ENCODE measurements at regions not wholly inside any gene's neighbourhood (a gene's known extent, or its start where the extent isn't known, plus 50 kb on each side); places are given as distances from the start of the nearest gene placed in this dataset.

DNA sequence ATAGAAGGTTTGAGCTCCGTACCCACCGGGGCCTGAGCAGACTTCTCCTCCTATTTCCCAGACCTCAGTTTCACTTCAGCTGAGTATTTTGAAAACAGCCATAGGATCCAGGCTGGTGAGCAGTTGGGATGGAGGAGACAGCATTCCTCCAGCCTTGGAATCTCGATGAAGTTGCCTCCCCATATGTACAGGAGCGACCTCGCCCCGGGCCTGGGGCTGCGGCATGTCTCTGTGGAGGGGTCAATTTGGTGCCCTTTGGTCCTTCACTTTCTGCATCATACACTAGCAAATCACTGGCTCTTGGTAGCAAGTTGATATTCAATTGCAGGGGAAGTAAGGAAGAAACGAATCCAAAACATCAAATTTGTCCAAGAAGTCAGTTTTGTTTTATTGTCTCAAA, 402.0 kb upstream of the IRX4 start:
- Histone ChIP-seq H3K18ac (ENCODE audit: extremely low read depth, low read length) (no peak overlapping the region), H3K4ac (replicated peaks; ENCODE audit: insufficient read length, low read depth, low read length) (no peak overlapping the region), H3K9ac (replicated peaks in 1 of 4; ENCODE audit: extremely low read depth in 1 of 4, low read depth in 3 of 4, low read length in 3 of 4) (no peak overlapping the region), H2AK5ac (ENCODE audit: low read depth, low read length) (no peak overlapping the region), H3K23me2 (ENCODE audit: low read depth, low read length) (peaks cover 14% of the 10 kb centered on the region), H2BK12ac (ENCODE audit: low read depth, low read length) (no peak overlapping the region), H2BK20ac (ENCODE audit: low read length) (no peak overlapping the region), H3K36me3 (ENCODE audit: control insufficient read depth in 2 of 4, insufficient read depth in 4 of 4, low read length in 3 of 4) (no peaks in the 10 kb centered on the region), H4K8ac (ENCODE audit: extremely low read depth, insufficient read depth, low read length) (no peak overlapping the region), H4K91ac (replicated peaks; ENCODE audit: insufficient read length, low read length) (no peak overlapping the region), H3K27me3 (replicated peaks in 1 of 4; ENCODE audit: control insufficient read depth in 3 of 4, extremely low read depth in 1 of 4, insufficient read depth in 3 of 4, low read length in 3 of 4) (no peaks in the 10 kb centered on the region), H3K4me2 (ENCODE audit: insufficient read depth in 1 of 2, low read depth in 2 of 2, low read length in 2 of 2) (no peak overlapping the region), H2BK120ac (replicated peaks; ENCODE audit: low read depth, low read length) (no peak overlapping the region), H3K23ac (ENCODE audit: insufficient read length) (no peak overlapping the region), H4K20me1 (replicated peaks in 1 of 2; ENCODE audit: control insufficient read depth in 1 of 2, insufficient read depth in 2 of 2, low read length in 2 of 2) (no peaks in the 10 kb centered on the region), H2BK15ac (ENCODE audit: low read length) (no peak overlapping the region), H2AFZ (ENCODE audit: low read length) (no peak overlapping the region), H3K56ac (replicated peaks; ENCODE audit: insufficient read length, low read depth, low read length) (no peak overlapping the region), H3K9me3 (ENCODE audit: insufficient read depth in 2 of 2, low read depth in 1 of 2, low read length in 1 of 2) (no peaks in the 10 kb centered on the region), H3K79me2 (ENCODE audit: control insufficient read depth in 1 of 2, insufficient read depth in 2 of 2, low read length in 2 of 2) (no peaks in the 10 kb centered on the region), H4K5ac (ENCODE audit: insufficient read length, low read depth, low read length) (no peak overlapping the region), H3K4me3 (ENCODE audit: extremely low read depth in 1 of 4, insufficient read depth in 2 of 4, low read depth in 3 of 4, low read length in 4 of 4) (no peak overlapping the region), H2BK5ac (ENCODE audit: low read depth, low read length) (no peak overlapping the region), H3K27ac (ENCODE audit: low read depth, low read length) (no peak overlapping the region), H3K79me1 (ENCODE audit: low read depth, low read length) (no peaks in the 10 kb centered on the region), H3K4me1 (replicated peaks in 1 of 4; ENCODE audit: control insufficient read depth in 3 of 4, insufficient read depth in 4 of 4, low read length in 3 of 4) (no peaks in the 10 kb centered on the region), H3K14ac (ENCODE audit: insufficient read length) (no peak overlapping the region)
- WGBS, 2 experiments (ENCODE audit: extremely low coverage in 1 of 2, insufficient coverage in 1 of 2, insufficient read length in 1 of 2, insufficient replicate concordance in 2 of 2, low coverage in 1 of 2, low lambda C conversion rate in 2 of 2, missing lambda C conversion rate in 1 of 2): 94% methylated on average over 8 of the region's 8 CpGs; no CpG with 5 or more reads in 1 of the 2 experiments
- ChIA-PET CTCF (ENCODE audit: partially characterized antibody) (interaction anchor here (1.1 kb wide), 1 partner anchor 16 kb away, joined by 3 read pairs; no protein-coding TSS in a partner anchor), POLR2A (ENCODE audit: partially characterized antibody) (no interaction called here)
- no peak for TF ChIP-seq POU5F1 (IDR thresholded peaks at IDR 0.05; ENCODE audit: low read depth, low read length)
- DNase-seq (ENCODE audit: low read depth in 1 of 2, low spot score in 2 of 2) (no peak), FAIRE-seq (no peak)

Measured in H1 (cell line).